Activated naive CD4-positive, alpha-beta T cell treated with anti-CD3 and anti-CD28 coated beads, Interleukin-2, amount 50 U/mL, for 16 hours (primary cell): ENCODE measurements at regions not wholly inside any gene's neighbourhood (a gene's known extent, or its start where the extent isn't known, plus 50 kb on each side); places are given as distances from the start of the nearest gene placed in this dataset.

Source experiments
- DNase-seq: peaks from one replicate; pipeline ENCODE4 v3.0.0-alpha.2; 2020

DNA sequence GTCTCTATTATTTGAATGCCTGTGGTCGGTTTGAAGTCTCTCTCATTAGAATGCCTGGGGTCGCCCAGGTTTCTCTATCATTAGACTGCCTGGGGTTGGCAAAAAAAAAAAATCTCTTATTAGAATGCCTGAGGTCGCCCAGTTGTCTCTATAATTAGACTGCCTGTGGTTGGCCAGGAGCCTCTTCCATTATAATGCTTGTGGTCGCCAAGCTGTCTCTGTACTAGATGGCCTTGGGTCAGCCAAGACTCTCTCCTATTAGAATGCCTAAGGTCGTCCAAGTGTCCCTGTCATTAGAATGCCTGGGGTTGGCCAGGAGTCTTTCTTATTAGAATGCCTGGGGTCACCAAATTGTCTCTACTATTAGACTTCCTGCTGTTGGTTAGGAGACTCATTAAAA is 2228.4 kb downstream of the TP53TG3F start:
- DNase-seq = no peak

DNA sequence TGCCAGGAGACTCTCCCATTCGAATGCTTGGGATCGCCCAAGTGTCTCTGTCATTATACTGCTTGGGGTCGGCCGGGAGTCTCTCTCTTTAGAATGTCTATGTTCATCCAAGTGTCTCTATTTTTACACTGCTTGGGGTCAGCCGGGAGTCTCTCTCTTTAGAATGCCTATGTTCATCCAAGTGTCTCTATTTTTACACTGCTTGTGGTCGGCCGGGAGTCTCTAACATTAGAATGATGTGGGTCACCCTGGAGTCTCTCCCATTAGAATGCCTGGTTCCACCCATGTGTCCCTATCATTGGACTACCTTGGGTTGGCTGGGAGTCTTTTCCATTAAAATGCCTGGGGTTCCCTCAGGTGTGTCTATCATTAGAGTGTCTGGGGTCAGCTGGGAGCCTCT is 2230.4 kb downstream of the TP53TG3F start:
- no peak for DNase-seq

DNA sequence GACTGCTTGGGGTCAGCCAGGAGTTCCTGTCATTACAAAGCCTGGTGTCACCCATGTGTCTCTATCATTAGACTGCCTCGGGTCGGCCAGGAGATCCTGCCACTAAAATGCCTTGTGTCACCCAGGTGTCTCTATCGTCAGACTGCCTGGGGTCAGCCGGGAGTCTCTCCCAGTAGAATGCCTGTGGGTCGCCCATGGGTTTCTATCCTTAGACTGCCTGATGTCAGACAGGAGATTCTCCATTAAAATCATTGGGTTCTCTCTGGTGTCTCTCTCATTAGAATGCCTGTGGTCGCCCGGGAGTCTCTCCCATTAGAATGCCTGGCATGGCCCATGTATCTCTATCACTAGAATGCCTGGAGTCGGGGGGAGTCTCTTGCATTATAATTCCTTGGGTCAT is 2231.0 kb downstream of the TP53TG3F start:
- DNase-seq = no peak

DNA sequence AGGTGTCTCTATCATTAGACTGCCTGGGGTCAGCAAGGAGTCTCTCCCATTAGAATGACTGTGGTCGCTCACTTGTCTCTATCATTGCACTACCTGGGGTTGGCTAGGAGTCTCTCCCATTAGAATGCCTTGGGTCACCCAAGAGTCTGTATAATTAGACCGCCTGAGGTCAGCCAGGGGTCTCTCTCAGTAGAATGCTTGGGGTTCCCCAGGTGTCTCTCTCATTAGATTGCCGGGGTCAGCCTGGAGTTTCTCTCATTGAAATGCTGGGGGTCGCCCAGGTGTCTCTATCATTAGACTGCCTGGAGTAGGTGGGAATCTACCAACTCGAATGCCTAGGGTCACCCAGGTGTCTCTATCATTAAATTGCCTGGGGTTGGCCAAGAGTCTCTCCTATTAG is 2231.6 kb downstream of the TP53TG3F start:
- DNase-seq = no peak

DNA sequence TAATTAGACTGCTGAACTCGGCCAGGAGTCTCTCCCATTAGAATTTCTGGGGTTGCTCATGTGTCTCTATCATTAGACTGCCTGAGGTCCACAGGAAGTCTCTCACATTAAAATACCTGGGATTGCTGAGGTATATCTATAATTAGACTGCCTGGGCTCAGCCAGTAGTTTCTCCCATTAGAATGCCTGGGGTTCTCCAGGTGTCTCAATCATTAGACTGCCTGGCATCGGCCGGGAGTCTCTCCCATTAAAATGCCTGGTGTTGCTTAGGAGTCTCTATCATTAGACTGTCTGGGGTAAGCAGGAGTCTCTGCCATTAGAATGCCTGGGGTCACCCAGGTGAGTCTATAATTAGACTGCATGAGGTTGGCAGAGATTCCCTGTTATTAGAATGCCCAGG is 2233.4 kb downstream of the TP53TG3F start:
- DNase-seq = no peak

DNA sequence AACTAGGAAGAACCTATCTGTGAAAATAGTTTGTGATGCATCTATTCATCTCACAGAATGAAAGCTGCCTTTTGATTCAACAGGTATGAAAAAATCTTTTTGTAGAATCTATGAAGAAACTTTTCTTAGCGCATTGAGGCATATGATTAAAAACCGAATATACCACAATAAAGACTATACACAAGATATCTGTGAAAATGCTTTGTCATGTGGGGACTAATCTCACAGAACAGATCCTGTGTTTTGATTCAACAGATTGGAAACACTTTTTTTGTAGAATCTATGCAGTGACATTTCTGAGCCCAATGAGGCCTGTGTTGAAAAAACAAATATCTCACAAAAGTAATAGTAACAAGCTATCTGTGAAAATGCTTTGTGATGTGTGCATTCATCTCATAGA is 2247.5 kb downstream of the TP53TG3F start:
- DNase-seq = no peak

DNA sequence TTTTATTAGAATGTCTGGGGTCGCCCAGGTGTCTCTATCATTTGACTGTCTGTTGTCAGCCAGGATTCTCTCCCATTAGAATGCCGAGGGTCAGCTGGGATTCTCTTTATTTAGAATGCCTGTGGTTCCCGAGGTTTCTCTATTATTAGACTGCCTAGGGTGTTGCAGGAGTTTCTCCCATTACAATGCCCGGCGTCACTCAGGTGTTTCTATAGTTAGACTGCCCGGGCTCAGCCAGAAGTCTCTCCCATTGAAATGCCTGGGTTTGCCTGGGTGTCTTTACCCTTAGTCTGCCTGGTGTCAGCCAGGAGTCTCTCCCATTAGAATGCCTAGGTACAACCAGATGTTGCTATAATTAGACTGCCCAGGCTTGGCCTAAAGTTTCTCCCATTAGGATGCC is 2252.0 kb downstream of the TP53TG3F start:
- no peak for DNase-seq

DNA sequence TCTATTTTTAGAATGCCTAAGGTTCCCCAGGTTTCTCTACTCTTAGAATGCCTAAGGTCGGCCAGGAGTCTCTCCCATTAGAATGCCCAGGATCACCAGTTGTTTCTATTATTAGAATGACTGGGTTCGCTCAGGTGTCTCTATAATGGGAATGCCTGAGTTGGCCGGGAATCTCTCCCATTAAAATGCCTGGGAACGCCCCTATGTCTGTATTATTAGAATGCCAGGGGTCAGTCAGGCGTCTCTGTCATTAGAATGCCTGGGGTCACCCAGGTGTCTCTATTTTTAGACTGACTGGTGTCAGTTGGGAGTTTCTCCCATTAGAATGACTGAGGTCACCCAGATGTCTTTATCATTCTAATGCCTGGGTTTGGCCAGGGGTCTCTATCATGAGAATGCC is 2252.5 kb downstream of the TP53TG3F start:
- no peak for DNase-seq

DNA sequence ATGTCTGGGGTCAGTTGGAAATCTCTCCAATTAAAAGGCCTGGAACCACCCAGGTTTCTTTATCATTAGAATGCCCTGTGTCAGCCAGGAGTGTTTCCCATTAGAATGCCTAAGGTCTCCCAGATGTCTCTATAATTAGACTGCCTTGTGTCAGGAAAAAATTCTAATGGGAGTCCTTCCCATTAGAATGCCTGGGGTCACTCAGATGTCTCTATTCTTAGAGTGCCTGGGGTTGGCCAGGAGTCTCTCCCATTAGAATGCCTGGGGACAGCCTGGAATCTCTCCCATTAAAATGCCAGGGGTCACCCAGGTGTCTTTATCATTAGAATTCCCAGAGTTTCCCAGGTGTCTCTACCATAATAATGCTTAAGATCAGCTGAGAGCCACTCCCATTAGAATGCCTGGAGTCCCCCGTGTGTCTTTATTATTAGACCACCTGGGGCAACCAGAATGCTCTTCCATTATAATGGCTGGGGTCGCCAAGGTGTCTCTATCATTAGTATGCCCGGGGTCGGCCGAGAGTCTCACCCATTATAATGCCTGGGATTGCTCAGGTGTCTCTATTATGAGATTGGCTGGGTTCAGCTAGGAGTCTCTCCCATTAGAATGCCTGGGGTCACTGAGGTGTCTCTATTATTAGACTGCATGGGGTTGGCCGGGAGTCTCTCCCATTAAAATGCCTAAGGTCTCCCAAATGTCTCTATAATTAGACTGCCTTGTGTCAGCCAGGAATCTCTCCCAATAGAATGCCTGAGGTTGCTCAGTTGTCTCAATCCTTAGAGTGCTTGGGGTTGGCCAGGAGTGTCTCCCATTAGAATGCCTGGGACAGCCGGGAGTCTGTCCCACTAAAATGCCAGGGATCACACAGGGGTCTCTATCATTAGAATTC is 2254.6 kb downstream of the TP53TG3F start:
- no peak for DNase-seq

DNA sequence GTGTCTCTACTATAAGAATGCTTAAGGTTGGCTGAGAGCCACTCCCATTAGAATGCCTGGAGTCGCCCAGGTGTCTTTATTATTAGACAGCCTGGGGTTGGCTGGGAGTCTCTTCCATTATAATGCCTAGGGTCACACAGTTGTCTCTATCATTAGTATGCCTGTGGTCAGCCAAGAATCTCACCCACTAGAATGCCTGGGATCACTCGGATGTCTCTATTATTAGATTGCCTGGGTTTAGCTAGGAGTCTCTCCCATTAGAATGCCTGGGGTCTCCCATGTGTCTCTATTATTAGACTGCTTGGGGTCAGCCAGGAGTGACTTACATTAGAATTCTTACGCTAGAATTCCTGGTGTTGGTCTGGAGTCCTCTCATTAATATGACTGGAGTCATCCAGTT is 2255.3 kb downstream of the TP53TG3F start:
- no peak for DNase-seq

DNA sequence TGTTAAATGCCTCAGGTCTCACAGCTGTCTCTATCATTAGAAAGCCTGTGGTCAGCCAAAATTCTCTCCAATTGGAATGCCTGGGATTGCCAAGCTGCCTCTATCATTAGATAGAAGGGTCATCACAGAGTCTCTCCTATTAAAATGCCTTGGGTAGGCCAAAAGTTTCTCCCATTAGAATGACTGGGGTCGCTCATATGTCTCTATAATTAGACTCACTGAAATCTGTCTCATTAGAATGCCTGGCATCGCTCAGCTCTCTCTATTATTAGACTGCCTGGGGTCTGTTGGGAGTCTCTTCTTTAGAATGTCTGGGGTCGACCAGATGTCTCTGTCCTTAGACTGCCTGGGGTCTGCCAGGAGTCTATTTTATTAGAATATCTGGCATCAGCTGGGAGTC is 2265.1 kb downstream of the TP53TG3F start:
- DNase-seq = no peak

DNA sequence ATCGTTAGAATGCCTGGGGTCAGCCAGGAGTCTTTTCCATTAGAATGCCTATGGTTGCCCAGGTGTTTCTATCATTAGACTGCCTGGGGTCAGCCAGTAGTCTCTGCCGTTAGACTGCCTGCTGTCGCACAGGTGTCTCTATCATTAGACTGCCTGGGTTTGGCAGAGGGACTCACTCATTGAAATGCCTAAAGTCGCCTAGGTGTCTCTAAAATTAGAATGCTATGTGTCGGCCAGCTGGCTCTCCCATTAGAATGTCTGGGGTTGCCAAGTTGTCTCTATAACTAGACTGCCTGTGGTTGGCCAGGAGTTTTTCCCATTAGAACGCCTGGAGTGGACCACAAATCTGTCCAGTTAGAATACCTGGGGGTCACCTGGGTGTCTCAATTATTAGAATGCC is 2266.5 kb downstream of the TP53TG3F start:
- no peak for DNase-seq

DNA sequence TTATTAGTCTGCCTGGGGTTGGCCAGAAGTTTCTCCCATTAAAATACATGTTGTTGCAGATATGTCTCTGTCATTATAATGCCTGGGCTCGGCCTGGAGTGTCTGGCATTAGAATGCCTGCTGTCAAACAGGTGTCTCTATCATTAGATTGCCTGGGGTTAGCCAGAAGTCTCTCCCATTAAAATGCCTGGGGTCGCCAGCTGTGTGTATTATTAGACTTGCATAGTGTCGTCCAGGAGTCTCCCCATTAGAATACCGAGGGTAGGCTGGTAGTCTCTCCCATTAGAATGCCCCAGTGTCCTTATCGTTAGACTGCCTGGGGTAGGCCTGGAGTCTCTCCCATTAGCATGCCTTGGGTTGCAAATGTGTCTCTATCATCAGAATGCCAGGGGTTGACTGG is 2270.8 kb downstream of the TP53TG3F start:
- DNase-seq = no peak

DNA sequence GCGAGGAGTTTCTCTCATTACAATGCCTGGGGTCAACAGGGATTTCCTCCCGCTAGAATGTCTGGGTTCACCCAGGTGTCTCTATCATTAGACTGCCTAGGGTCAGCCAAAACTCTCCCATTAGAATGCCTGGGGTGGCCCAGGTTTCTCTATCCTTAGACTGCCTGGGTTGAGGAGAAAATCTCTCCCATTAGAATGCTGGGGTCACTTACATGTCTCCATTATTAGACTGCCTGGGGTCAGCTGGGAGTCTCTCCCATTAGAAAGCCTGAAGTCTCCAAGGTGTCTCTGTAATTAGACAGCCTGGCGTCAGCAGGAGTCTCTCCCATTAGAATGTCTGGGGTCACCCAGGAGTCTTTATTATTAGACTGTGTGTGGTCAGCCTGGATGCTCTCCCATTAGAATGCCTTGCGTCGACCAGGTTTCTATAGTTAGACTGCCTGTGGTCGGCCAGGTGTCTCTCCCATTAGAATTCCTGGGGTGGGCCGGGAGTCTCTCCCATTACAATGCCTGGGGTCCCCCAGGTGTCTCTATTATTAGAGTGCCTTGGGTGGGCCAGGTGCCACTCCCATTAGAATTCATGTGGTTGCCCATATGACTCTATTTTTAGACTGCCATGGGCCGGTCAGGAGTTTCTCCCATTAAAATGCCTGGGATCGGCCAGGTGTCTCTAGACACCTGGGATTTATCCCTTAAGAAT is 2272.1 kb downstream of the TP53TG3F start:
- DNase-seq = no peak

DNA sequence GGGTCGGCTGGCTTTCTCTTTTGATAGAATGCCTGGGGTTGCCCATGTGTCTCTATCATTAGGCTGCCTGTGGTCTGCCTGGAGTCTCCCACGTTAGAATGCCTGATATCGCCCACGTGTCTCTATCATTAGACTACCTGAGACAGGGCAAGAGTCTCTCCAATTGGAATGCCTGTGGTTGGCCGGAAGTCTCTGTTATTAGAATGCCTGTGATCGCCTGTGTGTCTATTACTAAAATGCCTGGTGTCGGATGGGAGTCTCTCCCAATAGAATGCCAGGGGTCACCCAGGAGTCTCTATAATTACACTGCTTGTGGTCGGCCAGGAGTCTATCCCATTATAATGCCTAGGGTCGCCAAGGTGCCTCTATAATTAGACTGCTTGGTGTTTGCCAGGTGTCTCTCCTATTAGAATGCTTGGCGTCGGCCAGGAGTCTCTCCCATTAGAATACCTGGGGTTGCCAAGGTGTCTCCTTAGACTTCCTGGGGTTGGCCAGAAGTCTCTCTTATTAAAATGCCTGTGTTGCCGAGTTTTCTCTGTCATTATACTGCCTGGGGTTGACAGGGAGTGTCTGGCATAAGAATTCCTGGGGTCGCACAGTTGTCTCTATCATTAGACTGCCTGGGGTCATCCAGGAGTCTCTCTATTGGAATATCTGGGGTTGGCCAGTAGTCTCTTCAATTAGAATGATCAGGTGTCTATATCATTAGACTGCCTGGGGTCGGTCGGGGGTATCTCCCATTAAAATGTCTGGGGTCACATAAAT is 2272.8 kb downstream of the TP53TG3F start:
- DNase-seq = no peak

DNA sequence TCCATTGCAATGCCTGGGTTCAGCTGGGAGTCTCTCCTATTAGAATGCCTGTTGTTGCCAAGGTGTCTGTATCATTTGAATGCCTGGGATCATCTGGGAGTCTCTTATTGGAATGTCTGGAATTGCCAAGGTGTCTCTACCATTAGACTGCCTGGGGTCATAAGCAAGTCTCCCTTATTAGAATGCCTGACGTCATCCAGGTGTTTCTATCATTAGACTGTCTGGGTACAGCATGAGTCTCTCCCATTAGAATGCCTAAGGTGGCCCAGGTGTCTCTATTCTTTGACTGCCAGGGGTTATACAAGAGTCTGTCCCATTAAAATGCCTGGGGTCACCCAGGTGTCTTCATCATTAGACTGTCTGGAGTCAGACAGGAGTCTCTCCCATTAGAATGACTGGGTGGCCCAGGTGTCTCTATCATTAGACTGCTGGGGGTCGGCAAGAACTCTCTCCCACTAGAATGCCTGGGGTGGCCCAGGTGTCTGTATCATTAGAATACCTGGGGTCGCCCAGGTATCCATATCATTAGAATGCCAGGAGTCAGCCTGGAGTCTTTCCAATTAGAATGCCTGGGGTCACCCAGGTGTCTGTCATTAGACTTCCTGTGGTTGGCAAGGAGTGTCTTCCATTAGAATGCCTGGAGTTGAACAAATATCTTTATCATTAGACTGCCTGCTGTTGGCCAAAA is 2274.0 kb downstream of the TP53TG3F start:
- DNase-seq = no peak

DNA sequence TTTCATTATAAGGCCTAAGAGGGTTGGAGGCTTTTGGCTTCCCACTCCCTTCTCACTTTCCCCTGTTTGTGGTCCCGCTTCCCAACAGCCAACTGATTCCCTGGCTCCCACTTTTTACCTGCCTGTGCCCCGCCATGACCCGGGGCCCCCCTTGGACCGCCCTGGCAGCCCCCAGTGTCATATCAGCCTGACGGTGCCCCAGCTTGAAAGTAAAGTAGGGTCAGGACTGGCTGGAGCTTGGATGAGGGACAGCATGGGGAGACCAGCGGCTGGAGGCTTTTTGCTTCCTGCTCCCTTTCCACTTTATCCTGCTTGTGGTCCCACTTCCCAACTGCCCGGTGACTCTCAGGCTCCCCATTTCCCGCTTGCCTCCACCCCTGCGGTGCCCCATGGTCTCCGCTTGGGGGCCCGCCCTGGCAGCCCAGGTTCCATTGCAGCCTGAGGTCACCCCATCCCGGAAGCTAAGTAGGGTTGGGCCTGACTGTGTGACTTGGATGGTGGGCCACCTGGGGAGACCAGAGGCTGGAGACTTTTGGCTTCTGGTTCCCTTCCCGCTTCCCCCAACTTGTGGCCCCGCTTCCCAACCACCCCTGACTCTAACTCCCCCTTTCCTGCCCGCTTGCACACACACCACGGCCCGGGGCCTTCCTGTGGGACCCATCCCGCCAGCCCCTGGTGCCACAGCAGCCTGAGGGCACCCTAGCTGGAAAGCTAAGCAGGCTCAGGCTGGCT is 2274.7 kb downstream of the TP53TG3F start:
- DNase-seq = no peak

DNA sequence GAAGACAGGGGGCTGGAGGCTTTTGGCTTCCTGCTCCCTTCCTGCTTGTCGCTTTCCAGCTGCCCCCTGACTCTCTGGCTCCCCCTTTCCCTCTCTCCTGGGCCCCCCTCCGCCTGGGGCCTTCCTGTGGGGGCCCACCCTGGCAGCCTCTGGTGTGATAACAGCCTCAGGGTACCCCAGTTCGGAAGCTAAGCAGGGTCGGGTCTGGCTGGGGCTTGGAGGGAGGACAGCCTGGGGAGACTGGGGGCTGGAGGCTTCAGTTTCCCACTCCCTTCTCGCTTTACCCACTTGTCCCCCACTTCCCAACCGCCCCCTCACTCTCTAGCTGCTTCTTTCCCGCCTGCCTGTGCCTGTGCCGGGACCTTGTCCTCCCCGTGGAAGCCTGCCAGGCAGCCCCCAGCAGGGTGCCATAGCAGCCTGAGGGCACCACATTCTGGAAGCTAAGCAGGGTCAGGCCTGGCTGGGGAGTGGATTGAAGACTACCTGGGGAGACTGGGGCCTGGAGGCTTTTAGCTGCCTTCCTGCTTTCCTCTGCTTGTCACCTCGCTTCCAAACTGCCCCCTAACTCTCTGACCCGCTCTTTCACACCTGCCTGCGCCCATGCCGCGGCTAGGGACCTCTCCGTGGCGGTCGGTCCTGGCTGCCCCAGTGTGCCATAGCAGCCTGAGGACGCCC is 2275.5 kb downstream of the TP53TG3F start:
- no peak for DNase-seq

DNA sequence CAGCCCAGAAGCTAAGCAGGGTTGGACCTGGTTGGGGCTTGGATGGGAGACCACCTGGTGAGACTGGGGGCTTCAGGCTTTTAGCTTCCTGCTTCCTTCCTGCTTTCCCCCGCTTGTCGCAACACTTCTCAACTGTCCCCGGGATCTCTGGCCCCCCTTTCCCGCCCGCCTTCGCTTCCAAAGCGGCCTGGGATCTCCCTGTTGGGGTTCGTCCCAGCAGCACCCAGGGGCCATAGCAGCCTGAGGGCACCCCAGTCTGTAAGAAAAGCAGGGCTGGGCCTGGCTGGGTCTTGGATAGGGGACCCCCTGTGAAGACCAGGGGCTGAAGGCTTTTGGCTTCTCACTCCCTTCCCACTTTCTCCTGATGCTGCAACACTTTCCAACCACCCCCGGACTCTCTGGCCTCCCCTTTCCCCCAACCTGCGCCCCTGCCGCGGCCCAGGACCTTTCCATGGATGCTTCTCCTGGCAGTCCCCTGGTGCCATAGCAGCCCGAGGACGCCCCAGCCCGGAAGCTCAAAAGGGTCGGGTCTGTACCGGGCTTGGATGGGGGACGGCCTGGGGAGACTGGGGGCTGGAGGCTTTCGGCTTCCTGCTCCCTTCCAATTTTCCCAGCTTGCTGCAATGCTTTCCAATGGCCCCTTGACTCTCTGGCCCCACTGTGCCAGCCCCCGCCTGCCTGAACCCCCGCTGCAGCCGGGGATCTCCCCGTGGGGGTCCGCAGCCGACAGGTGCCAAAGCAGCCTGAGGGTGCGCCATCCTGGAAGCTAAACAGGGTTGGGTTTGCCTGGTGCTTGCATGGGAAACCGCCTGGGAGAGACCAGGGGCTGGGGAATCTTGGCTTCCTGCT is 2276.2 kb downstream of the TP53TG3F start:
- DNase-seq = no peak

DNA sequence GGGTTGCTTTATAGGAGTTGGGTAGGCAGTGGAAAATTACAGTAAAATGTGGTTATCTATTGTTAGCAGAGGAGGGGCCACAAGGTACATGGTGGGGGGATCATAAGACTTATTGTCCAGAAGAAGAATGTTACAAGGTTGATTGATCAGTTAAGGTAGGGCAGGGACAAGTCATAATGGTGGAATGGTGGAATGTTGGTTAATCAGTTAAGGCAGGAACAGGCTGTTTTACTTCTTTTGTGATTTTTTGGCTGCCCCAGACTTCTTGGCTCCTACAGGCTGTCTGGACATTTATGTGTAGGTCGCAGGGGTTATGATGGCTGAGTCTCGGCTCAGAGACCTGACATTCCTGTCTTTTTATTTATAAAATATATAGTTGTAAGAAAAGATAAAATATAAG is 2277.1 kb downstream of the TP53TG3F start:
- no peak for DNase-seq

DNA sequence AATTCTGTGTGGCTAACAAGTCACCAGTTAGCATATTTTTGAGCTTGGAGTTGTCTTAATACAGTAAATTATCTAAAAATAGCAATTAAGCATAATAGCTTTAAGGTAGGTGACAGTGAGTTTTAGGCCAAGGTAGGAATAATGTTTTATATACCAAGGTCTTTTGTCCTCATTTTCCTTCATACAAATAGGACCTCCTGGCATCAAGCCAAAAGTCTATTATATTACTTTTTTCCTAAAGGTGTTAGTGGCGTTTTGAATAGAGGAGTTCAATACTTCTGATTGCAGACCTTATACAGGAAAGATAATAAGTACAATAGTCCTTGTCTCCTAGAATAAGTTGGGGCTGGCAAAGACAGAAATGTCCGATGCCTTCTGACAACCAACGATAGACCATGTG is 2277.7 kb downstream of the TP53TG3F start:
- no peak for DNase-seq
